ENCODE measurements at regions not wholly inside any gene's neighbourhood (a gene's known extent, or its start where the extent isn't known, plus 50 kb on each side); places are given as distances from the start of the nearest gene placed in this dataset.
"Not testable (repeated sequence)": the region's sequence is repeated elsewhere in the genome, so short reads cannot be mapped to it uniquely, and the experiment has no call there.

GRCh38 chr4:66804979-66805378 lies 740.3 kb downstream of the CENPC start:
- no peak overlapping the region for H3K27ac ChIP-seq
- no peak for TF ChIP-seq CTCF (conservative IDR thresholded peaks at IDR 0.05)

- no peak overlapping the region for H3K27ac ChIP-seq
- TF ChIP-seq CTCF (conservative IDR thresholded peaks at IDR 0.05), result no peak
Observed at GRCh38 chr4:66797608-66798007, 747.7 kb downstream of the CENPC start.

- H3K27ac ChIP-seq, result no peak overlapping the region
- no peak for TF ChIP-seq CTCF (conservative IDR thresholded peaks at IDR 0.05)
Observed at GRCh38 chr4:66795724-66796123, 749.6 kb downstream of the CENPC start.

- TF ChIP-seq CTCF (conservative IDR thresholded peaks at IDR 0.05), result no peak
- no peak overlapping the region for H3K27ac ChIP-seq
Observed at GRCh38 chr4:66794390-66795034, 750.8 kb downstream of the CENPC start.

GRCh38 chr4:66791686-66792085 lies 753.6 kb downstream of the CENPC start:
- no peak for TF ChIP-seq CTCF (conservative IDR thresholded peaks at IDR 0.05)
- no peak overlapping the region for H3K27ac ChIP-seq

- H3K27ac ChIP-seq, result no peak overlapping the region
- no peak; the same call in 1 of the 2 replicates for TF ChIP-seq CTCF (conservative IDR thresholded peaks at IDR 0.05)
Observed at GRCh38 chr4:66785479-66785878, 759.8 kb downstream of the CENPC start.

GRCh38 chr4:66782751-66783150 lies 762.6 kb downstream of the CENPC start:
- H3K27ac ChIP-seq, result not testable (repeated sequence)

- peak; percentile 70 for TF ChIP-seq CTCF (conservative IDR thresholded peaks at IDR 0.05)
Observed at GRCh38 chr4:66777097-66777496, 768.2 kb downstream of the CENPC start.

More at GRCh38 chr4:66777097-66777496, 768.2 kb downstream of the CENPC start:
- H3K27ac ChIP-seq, result no peak overlapping the region
